GM19372 (cell line): ENCODE measurements at regions not wholly inside any gene's neighbourhood (a gene's known extent, or its start where the extent isn't known, plus 50 kb on each side); places are given as distances from the start of the nearest gene placed in this dataset.

Experiments
- ATAC-seq: cut with Tn5 transposase; IDR thresholded peaks from one replicate; pipeline ENCODE4 v1.9.1; 2021; ENCODE audit warnings: mild to moderate bottlenecking, low read depth, moderate library complexity; ENCODE audit not compliant: unreplicated experiment

- ATAC-seq, result no peak
These were observed 326.2 kb upstream of the SLIT2 start for GRCh38 chr4:19925516-19925915.

- ATAC-seq, result no peak
These were observed 326.9 kb upstream of the SLIT2 start for GRCh38 chr4:19924761-19925160.

- no peak for ATAC-seq
These were observed 336.4 kb upstream of the SLIT2 start for GRCh38 chr4:19915276-19915675.

GRCh38 chr4:19913650-19914049 lies 338.1 kb upstream of the SLIT2 start:
- ATAC-seq, result no peak

- no peak for ATAC-seq
These were observed 340.7 kb upstream of the SLIT2 start for GRCh38 chr4:19910861-19911525.

- no peak for ATAC-seq
These were observed 346.7 kb upstream of the SLIT2 start for GRCh38 chr4:19905024-19905423.

- no peak for ATAC-seq
These were observed 363.1 kb upstream of the SLIT2 start for GRCh38 chr4:19888587-19888986.

- no peak for ATAC-seq
These were observed 367.9 kb upstream of the SLIT2 start for GRCh38 chr4:19883841-19884240.

- no peak for ATAC-seq
These were observed 371.5 kb upstream of the SLIT2 start for GRCh38 chr4:19880206-19880605.

GRCh38 chr4:19879330-19879729 lies 372.4 kb upstream of the SLIT2 start:
- no peak for ATAC-seq

GRCh38 chr4:19857991-19858390 lies 393.7 kb upstream of the SLIT2 start:
- no peak for ATAC-seq

- ATAC-seq, result no peak
These were observed 394.3 kb upstream of the SLIT2 start for GRCh38 chr4:19857380-19857779.

- ATAC-seq, result no peak
These were observed 400.8 kb upstream of the SLIT2 start for GRCh38 chr4:19850909-19851308.

- no peak for ATAC-seq
These were observed 407.3 kb upstream of the SLIT2 start for GRCh38 chr4:19844446-19844845.

- no peak for ATAC-seq
These were observed 409.2 kb upstream of the SLIT2 start for GRCh38 chr4:19842471-19842870.

- ATAC-seq, result no peak
These were observed 412.8 kb upstream of the SLIT2 start for GRCh38 chr4:19838858-19839257.

- no peak for ATAC-seq
These were observed 416.3 kb upstream of the SLIT2 start for GRCh38 chr4:19835429-19835828.

- ATAC-seq, result no peak
These were observed 419.3 kb upstream of the SLIT2 start for GRCh38 chr4:19832411-19832810.

- no peak for ATAC-seq
These were observed 419.9 kb upstream of the SLIT2 start for GRCh38 chr4:19831644-19832285.

GRCh38 chr4:19829101-19829500 lies 422.6 kb upstream of the SLIT2 start:
- ATAC-seq, result no peak

- ATAC-seq, result no peak
These were observed 427.9 kb upstream of the SLIT2 start for GRCh38 chr4:19823781-19824180.

GRCh38 chr4:19819737-19820136 lies 432.0 kb upstream of the SLIT2 start:
- no peak for ATAC-seq
